GM12878 (cell line): ENCODE measurements at regions not wholly inside any gene's neighbourhood (a gene's known extent, or its start where the extent isn't known, plus 50 kb on each side); places are given as distances from the start of the nearest gene placed in this dataset.

Experiments used
- ASH2L ChIP-seq: fragments of 300-600, 200-600 bp; sonication (generic); IDR thresholded peaks from 2 replicates; pipeline ENCODE4 v1.6.1; 2017; ENCODE audit warnings: low read depth, mild to moderate bottlenecking, borderline replicate concordance
- BCL3 ChIP-seq: IDR thresholded peaks from 2 replicates; pipeline ENCODE4 v1.6.1; 2011; ENCODE audit warnings: borderline replicate concordance, low read depth, mild to moderate bottlenecking, moderate library complexity, low read length; ENCODE audit not compliant: insufficient read depth, poor library complexity, severe bottlenecking
- EED ChIP-seq: sonication (generic); IDR thresholded peaks from 2 replicates; pipeline ENCODE4 v1.6.1; 2016; ENCODE audit warnings: antibody characterized with exemption, low read depth
- ETV6 ChIP-seq, 2 experiments: fragments of 450-650 bp in 1 of 2; IDR thresholded peaks in 1 of 2; conservative IDR thresholded peaks in 1 of 2; 2 replicates each; pipeline ENCODE4 v1.6.1; 2014; ENCODE audit warnings: antibody characterized with exemption in 1 of 2, borderline replicate concordance in 1 of 2, low read depth in 1 of 2, mild to moderate bottlenecking in 1 of 2, moderate library complexity in 1 of 2
- FOXM1 ChIP-seq: IDR thresholded peaks from 2 replicates; pipeline ENCODE4 v1.6.1; 2012; ENCODE audit warnings: low read depth, mild to moderate bottlenecking, inconsistent platforms, low read length, moderate library complexity
- GABPA ChIP-seq: IDR thresholded peaks from 2 replicates; pipeline ENCODE4 v1.6.1; 2014; ENCODE audit warnings: antibody characterized with exemption, low read depth, mild to moderate bottlenecking, inconsistent platforms
- NFXL1 ChIP-seq: fragments of 450-650 bp; IDR thresholded peaks from 2 replicates; pipeline ENCODE4 v1.6.1; 2017; ENCODE audit warnings: antibody characterized with exemption, mild to moderate bottlenecking, borderline replicate concordance
- NFYA ChIP-seq: IDR thresholded peaks from 2 replicates; pipeline ENCODE4 v1.6.1; 2011; ENCODE audit warnings: low read depth, mild to moderate bottlenecking, low read length, improper control_type of control experiment, borderline replicate concordance
- PAX5 ChIP-seq: IDR thresholded peaks from 2 replicates; pipeline ENCODE4 v1.6.1; 2011; ENCODE audit warnings: low read depth, low read length, borderline replicate concordance
- POLR2AphosphoS5 ChIP-seq: IDR thresholded peaks from 2 replicates; pipeline ENCODE4 v1.6.1; 2011; ENCODE audit warnings: mild to moderate bottlenecking, low read length, inconsistent platforms
- SIN3A ChIP-seq: IDR thresholded peaks from 2 replicates; pipeline ENCODE4 v1.6.1; 2012; ENCODE audit warnings: low read depth, low read length, improper control_type of control experiment
- SIX5 ChIP-seq: IDR thresholded peaks from 2 replicates; pipeline ENCODE4 v1.6.1; 2011; ENCODE audit warnings: mild to moderate bottlenecking, low read depth, low read length, moderate library complexity; ENCODE audit not compliant: severe bottlenecking
- SMARCA5 ChIP-seq: fragments of 450-650 bp; IDR thresholded peaks from 2 replicates; pipeline ENCODE4 v1.6.1; 2017; ENCODE audit warnings: mild to moderate bottlenecking
- TCF12 ChIP-seq: IDR thresholded peaks from 2 replicates; pipeline ENCODE4 v1.6.1; 2011; ENCODE audit warnings: low read depth, mild to moderate bottlenecking, low read length
- TCF7 ChIP-seq: IDR thresholded peaks from 2 replicates; pipeline ENCODE4 v1.6.1; 2014; ENCODE audit warnings: antibody characterized with exemption, borderline replicate concordance
- WRNIP1 ChIP-seq: IDR thresholded peaks from 2 replicates; pipeline ENCODE4 v1.6.1; 2011; ENCODE audit warnings: low read depth, low read length, improper control_type of control experiment, borderline replicate concordance
- ZNF592 ChIP-seq: fragments of 450-650 bp; IDR thresholded peaks from 2 replicates; pipeline ENCODE4 v1.6.1; 2017; ENCODE audit warnings: mild to moderate bottlenecking, moderate library complexity
- TF ChIP-seq, protein P1 (sequence below): IDR thresholded peaks from 2 replicates; pipeline ENCODE4 v1.6.1; 2011; ENCODE audit warnings: borderline replicate concordance, low read depth, mild to moderate bottlenecking, moderate library complexity, mixed read lengths, low read length; ENCODE audit not compliant: insufficient read depth; ENCODE audit errors: extremely low read length
- TF ChIP-seq, protein P2 (sequence below): fragments of 450-650 bp; IDR thresholded peaks from 2 replicates; pipeline ENCODE4 v1.6.1; 2016; ENCODE audit warnings: mild to moderate bottlenecking, moderate library complexity, borderline replicate concordance

GRCh38 chr7:88361357-88361756 lies 54.7 kb upstream of the STEAP4 start (continued):
- TF ChIP-seq BCL3: no peak
- TF ChIP-seq WRNIP1: no peak
- TF ChIP-seq PAX5: 0 out of 2 replicates have a peak, but pooled peaks have one; percentile 25
- no peak for TF ChIP-seq ETV6 (conservative IDR thresholded peaks at IDR 0.05 in 1 of 2, IDR thresholded peaks at IDR 0.05 in 1 of 2; ENCODE audit: borderline replicate concordance in 1 of 2, low read depth in 1 of 2)
- no peak for TF ChIP-seq ASH2L
- TF ChIP-seq, protein P1, sequence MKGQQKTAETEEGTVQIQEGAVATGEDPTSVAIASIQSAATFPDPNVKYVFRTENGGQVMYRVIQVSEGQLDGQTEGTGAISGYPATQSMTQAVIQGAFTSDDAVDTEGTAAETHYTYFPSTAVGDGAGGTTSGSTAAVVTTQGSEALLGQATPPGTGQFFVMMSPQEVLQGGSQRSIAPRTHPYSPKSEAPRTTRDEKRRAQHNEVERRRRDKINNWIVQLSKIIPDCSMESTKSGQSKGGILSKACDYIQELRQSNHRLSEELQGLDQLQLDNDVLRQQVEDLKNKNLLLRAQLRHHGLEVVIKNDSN: no peak
- no peak for TF ChIP-seq ZNF592
- no peak for TF ChIP-seq NFYA
- no peak for TF ChIP-seq EED
- TF ChIP-seq SIX5: no peak
- no peak for TF ChIP-seq POLR2AphosphoS5
- no peak for TF ChIP-seq FOXM1
- no peak for TF ChIP-seq SMARCA5
- TF ChIP-seq, protein P2, sequence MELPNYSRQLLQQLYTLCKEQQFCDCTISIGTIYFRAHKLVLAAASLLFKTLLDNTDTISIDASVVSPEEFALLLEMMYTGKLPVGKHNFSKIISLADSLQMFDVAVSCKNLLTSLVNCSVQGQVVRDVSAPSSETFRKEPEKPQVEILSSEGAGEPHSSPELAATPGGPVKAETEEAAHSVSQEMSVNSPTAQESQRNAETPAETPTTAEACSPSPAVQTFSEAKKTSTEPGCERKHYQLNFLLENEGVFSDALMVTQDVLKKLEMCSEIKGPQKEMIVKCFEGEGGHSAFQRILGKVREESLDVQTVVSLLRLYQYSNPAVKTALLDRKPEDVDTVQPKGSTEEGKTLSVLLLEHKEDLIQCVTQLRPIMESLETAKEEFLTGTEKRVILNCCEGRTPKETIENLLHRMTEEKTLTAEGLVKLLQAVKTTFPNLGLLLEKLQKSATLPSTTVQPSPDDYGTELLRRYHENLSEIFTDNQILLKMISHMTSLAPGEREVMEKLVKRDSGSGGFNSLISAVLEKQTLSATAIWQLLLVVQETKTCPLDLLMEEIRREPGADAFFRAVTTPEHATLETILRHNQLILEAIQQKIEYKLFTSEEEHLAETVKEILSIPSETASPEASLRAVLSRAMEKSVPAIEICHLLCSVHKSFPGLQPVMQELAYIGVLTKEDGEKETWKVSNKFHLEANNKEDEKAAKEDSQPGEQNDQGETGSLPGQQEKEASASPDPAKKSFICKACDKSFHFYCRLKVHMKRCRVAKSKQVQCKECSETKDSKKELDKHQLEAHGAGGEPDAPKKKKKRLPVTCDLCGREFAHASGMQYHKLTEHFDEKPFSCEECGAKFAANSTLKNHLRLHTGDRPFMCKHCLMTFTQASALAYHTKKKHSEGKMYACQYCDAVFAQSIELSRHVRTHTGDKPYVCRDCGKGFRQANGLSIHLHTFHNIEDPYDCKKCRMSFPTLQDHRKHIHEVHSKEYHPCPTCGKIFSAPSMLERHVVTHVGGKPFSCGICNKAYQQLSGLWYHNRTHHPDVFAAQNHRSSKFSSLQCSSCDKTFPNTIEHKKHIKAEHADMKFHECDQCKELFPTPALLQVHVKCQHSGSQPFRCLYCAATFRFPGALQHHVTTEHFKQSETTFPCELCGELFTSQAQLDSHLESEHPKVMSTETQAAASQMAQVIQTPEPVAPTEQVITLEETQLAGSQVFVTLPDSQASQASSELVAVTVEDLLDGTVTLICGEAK: no peak
- TF ChIP-seq GABPA: no peak
- no peak for TF ChIP-seq SIN3A
- peak; percentile 89 for TF ChIP-seq TCF7
- TF ChIP-seq NFXL1: no peak
- no peak for TF ChIP-seq TCF12
